DMS79 (cell line): ENCODE measurements at regions not wholly inside any gene's neighbourhood (a gene's known extent, or its start where the extent isn't known, plus 50 kb on each side); places are given as distances from the start of the nearest gene placed in this dataset.
A peak's percentile ranks its signal among the peaks of the same experiment; 100 is the strongest.

Experiments
- DNase-seq: peaks from one replicate; lab custom pipeline; 2025; lab: John Stamatoyannopoulos, UW

DNA sequence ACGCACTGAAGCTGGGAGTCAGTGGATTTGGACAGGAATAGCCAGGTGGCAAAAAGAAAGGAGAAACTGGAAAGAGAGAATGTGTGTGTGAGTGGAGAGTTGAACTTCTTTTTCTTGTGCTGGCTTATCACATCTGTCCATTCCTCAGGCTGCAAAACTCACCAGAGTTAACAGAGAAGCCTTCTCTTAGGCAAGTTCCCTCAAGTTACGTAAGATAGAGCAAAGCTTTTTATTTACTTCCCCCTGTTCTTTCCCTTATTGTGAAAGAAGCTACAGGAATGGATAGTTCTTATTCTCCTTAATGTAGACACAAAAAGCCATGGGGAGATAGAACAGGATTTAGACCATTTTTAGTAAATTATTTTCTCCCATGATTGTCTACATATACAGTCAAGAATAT is 188.6 kb downstream of the BMP2 start:
- DNase-seq: no peak

- peak; percentile 15 for DNase-seq
These were observed 189.1 kb downstream of the BMP2 start for GRCh38 chr20:6956574-6956973.

- DNase-seq: no peak
These were observed 192.4 kb downstream of the BMP2 start for GRCh38 chr20:6959900-6960312.

GRCh38 chr20:6966721-6967120 is 199.2 kb downstream of the BMP2 start:
- DNase-seq: no peak

- DNase-seq: no peak
These were observed 207.4 kb downstream of the BMP2 start for GRCh38 chr20:6974838-6975237.

DNA sequence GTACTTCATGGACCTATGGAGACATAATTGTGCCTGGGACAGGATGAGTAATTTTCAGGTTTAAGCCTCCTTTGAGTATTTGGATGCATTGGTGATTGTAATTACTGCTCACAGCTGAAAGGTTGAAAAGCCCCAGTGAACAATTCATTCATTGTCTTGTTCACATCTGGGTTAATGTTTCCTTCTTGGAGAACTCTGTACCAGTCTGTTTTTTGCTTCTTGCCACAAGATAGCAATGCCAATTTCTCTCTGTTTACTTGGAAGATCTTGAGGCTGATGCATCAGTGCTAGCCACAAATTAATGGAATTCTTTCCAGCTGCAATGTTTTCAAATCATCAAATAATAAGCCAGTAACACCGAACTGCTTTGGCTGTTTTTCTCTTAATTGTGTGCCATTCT is 207.8 kb downstream of the BMP2 start:
- DNase-seq: no peak

GRCh38 chr20:6976106-6976900 is 208.8 kb downstream of the BMP2 start:
- no peak for DNase-seq

DNA sequence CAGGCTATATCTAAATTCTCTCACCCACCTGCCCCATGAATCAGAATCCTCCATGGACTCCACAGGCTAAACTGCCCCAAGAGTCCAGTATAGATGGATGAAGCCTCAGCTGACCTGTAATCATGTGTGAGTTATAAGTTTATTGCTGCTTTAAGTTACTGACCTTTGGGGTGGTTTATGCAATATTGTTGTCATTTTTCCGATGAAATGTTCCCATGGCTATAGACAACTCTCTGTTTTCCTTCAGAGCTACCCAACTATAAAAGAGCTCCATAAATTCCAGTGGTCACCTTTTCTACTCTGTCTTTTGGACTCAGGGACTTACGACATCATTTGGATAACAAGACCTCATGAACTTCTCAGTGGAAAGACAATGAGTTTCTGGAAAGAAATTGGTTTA is 212.1 kb downstream of the BMP2 start:
- no peak for DNase-seq

DNA sequence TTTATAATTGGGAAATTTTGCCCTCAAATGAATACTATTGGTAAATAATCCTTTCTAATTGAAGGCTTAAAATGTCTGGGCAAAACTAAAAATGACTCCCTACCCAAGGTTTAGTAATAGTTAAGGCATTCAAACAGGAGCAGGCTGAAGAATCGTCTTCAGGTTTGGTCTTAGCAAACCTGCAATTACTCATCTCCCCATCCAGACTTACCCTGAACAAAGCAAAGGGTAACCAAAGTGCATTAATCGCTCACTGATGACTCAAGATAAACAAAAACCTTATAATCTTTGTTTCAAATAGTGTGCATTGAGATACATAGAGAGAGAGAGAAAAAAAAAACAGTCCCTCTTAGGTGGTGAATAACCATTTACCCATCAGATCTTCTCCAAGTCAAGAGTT is 225.5 kb downstream of the BMP2 start:
- no peak for DNase-seq

- peak; percentile 32 for DNase-seq
These were observed 226.0 kb downstream of the BMP2 start for GRCh38 chr20:6993511-6993910.

GRCh38 chr20:6994452-6994851 is 227.0 kb downstream of the BMP2 start:
- DNase-seq: no peak

- no peak for DNase-seq
These were observed 231.4 kb downstream of the BMP2 start for GRCh38 chr20:6998909-6999308.

DNA sequence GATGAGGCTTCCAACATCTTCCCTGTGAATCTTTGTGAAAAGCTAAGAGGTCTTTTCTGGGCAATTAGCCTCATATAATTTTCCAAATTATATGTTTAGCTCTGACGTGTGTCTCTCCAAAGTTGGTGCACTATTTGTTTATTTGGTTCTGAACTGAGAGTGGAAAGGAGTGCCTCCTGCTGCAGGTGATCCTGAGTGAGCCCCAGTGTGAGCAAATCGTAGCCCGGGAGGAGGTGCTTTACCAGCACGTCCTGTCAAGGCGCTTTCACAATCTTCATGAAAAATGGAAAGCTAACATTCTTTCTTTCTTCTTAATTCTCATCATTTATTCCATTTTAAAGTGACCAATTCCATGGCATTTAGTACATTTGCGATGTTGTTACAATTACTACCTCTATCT is 231.9 kb downstream of the BMP2 start:
- no peak for DNase-seq

DNA sequence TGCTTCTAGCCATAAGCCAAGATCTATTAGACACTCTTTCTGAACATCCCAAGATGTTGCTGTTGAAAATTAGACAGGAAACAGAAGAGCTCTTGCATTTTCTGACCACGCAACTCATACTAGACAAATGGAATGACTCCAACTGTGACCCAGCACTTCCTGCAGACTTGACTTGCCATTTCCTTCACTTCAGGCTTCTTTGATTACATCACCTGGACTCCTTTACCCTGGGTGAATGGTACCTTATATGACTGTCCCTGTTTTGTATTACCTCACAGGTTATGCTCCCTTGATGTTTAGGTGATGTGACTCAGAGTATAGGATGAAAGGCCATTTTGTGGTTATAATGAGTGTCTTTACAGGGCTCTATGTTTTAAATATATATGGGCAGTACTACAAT is 236.1 kb downstream of the BMP2 start:
- DNase-seq: no peak

DNA sequence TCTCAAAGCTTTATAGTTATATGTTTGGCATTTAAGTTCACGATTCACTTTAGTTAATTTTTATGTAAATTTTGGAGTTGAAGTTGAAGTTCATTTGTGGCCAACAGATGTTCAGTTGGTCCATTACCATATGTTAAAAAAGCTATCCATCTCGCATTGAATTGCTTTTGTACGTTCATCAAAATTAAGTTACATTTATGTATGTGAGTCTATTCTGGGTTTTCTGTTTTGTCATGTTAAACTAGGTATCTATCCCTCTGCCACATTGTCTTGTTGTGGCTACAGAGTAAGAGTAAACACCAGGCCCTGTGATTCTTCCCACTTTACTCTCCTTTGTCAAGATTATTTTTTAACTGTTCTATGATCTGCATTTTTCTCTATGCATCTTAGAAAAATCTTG is 237.3 kb downstream of the BMP2 start:
- no peak for DNase-seq

- no peak for DNase-seq
These were observed 243.0 kb downstream of the BMP2 start for GRCh38 chr20:7010527-7010926.

DNA sequence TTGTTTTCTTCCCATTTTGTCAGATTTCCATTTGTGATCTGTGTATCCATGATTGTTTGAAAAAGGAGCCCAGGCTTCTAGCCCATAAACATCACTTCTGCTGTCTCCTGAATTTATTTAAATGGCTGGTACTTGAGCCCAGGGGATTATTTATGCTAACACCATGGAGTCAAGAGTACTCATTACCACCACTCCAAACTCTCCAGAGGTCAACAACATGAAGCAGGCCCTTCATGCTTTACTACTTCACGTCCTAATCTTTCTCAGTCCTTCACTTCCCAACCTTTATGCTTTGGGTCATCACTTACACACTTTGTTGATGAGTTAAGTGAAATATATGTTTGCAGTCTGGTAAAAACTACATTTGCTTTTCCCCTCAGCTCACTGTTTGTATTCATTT is 247.8 kb downstream of the BMP2 start:
- peak; percentile 70 for DNase-seq

- DNase-seq: no peak
These were observed 255.1 kb downstream of the BMP2 start for GRCh38 chr20:7022597-7022996.

DNA sequence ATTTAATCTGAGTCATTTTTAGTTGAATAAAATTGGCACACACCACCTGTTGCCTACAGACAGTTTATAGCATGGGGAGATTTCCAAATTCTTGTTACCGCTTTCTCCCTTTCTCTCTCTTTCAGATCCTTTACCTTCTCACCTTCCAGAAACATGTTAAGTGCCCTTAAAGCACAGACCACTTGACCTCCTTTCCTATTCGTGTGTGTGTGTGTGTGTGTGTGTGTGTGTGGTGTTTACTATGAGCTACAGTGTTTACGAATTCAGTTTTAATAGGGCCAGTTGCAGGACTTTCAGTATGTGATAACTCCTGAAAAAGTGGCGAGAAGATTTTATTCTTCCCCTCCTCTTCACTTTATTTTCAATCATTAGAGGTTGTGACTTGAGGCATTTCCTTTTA is 258.1 kb downstream of the BMP2 start:
- DNase-seq: no peak

GRCh38 chr20:7029019-7029418 is 261.5 kb downstream of the BMP2 start:
- no peak for DNase-seq

DNA sequence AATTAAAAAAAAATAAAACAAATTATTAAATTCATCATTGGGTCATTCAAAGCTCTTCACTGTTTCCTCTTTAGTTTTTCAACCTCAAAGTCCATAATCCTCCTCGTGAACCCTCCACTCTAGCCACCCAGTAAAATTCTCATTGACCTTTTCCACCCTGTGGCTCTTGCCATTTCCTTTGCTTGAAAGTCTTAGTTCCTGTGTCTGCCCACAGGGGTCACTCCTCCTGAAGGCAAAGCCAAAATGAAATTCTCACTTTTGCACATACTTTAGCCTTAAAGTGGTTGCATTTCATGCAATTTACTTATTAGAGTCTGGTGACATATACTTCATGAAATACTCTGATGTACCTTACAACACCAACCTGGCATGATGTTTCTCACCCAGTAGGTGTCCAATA is 263.7 kb downstream of the BMP2 start:
- no peak for DNase-seq

DNA sequence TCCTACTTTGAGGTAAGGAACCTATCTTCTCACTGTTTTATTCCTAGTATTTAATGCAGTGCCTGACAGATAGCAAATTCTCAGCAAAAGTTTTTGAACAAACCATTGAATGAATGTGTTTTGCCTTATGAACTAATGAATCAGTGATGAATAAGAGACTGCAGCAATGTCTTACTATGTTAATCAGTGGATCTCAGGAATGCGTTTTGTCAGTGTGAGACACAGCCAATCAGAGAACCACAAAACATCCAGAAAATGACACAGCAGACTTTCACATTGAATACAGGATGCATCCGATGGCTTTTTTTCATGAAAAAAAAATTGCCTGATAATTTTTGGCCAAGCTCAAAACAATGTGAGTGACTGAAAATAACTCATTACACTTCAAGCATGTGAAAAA is 270.5 kb downstream of the BMP2 start:
- DNase-seq: no peak

- DNase-seq: no peak
These were observed 290.1 kb downstream of the BMP2 start for GRCh38 chr20:7057611-7058010.

DNA sequence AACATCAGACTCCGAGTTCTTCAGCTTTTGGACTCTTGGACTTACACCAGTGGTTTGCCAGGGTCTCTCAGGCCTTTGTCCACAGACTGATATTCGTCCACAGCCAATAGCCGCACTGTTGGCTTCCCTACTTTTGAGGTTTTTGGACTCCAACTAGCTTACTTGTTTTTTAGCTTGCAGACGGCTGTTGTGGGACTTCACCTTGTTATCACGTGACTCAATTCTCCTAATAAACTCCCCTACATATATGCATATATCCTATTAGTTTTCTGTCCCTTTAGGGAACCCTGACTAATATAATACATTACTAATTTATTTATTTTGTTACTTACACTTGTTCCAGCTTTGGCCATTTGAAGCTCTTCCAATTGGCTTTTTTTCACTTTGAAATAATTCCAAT is 311.3 kb downstream of the BMP2 start:
- DNase-seq: no peak
